ENCODE measurements at regions not wholly inside any gene's neighbourhood (a gene's known extent, or its start where the extent isn't known, plus 50 kb on each side); places are given as distances from the start of the nearest gene placed in this dataset.

DNA sequence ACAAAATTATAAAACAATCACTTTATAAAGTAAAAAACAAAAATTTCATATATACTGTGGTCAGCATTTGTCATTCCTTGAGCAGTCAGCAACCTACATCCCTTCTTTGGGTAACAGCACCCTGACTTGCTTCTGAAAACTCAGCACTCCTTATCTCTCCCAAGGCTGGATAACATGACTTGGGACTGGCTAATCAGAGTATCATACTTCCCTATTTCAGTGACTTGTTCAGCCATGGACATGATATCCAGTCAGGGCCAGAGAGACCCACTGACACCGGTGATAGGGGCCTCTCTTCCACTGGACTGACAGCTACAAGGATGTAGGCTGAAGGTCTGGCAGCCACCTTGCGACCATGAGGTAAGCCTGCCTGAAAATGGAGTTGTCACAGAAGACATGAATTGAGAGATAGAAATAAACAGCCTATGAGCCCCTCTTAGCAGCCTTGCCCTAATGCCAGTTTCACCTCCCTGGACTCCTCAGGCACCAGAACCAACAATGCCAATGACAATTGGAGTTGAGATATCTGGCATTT is 84.4 kb upstream of the NEBL start:
- Histone ChIP-seq H2AK5ac (ENCODE audit: low read depth, low read length) (no peak overlapping the region), H2BK15ac (ENCODE audit: low read length) (no peak overlapping the region), H3K4me2 (ENCODE audit: insufficient read depth in 1 of 2, low read depth in 2 of 2, low read length in 2 of 2) (no peak overlapping the region), H3K27me3 (replicated peaks in 1 of 4; ENCODE audit: control insufficient read depth in 3 of 4, extremely low read depth in 1 of 4, insufficient read depth in 3 of 4, low read length in 3 of 4) (no peaks in the 10 kb centered on the region), H4K8ac (ENCODE audit: extremely low read depth, insufficient read depth, low read length) (no peak overlapping the region), H2BK20ac (ENCODE audit: low read length) (no peak overlapping the region), H3K9me3 (ENCODE audit: insufficient read depth in 2 of 2, low read depth in 1 of 2, low read length in 1 of 2) (no peaks in the 10 kb centered on the region), H2BK5ac (ENCODE audit: low read depth, low read length) (no peak overlapping the region), H3K36me3 (ENCODE audit: control insufficient read depth in 2 of 4, insufficient read depth in 4 of 4, low read length in 3 of 4) (no peaks in the 10 kb centered on the region), H3K14ac (ENCODE audit: insufficient read length) (no peak overlapping the region), H3K79me2 (ENCODE audit: control insufficient read depth in 1 of 2, insufficient read depth in 2 of 2, low read length in 2 of 2) (no peaks in the 10 kb centered on the region), H3K4me1 (replicated peaks in 1 of 4; ENCODE audit: control insufficient read depth in 3 of 4, insufficient read depth in 4 of 4, low read length in 3 of 4) (peaks cover 0 to 6% (median 2%) of the 10 kb centered on the region in 4 experiments; a peak in 3 of 7 replicates), H3K56ac (replicated peaks; ENCODE audit: insufficient read length, low read depth, low read length) (no peak overlapping the region), H4K20me1 (replicated peaks in 1 of 2; ENCODE audit: control insufficient read depth in 1 of 2, insufficient read depth in 2 of 2, low read length in 2 of 2) (no peaks in the 10 kb centered on the region), H3K79me1 (ENCODE audit: low read depth, low read length) (no peaks in the 10 kb centered on the region), H4K91ac (replicated peaks; ENCODE audit: insufficient read length, low read length) (no peak overlapping the region), H3K23ac (ENCODE audit: insufficient read length) (no peak overlapping the region), H3K4ac (replicated peaks; ENCODE audit: insufficient read length, low read depth, low read length) (no peak overlapping the region), H3K4me3 (ENCODE audit: extremely low read depth in 1 of 4, insufficient read depth in 2 of 4, low read depth in 3 of 4, low read length in 4 of 4) (no peak overlapping the region), H4K5ac (ENCODE audit: insufficient read length, low read depth, low read length) (no peak overlapping the region), H3K27ac (ENCODE audit: low read depth, low read length) (no peak overlapping the region), H3K9ac (replicated peaks in 1 of 4; ENCODE audit: extremely low read depth in 1 of 4, low read depth in 3 of 4, low read length in 3 of 4) (no peak overlapping the region), H2AFZ (ENCODE audit: low read length) (no peak overlapping the region), H2BK120ac (replicated peaks; ENCODE audit: low read depth, low read length) (no peak overlapping the region), H2BK12ac (ENCODE audit: low read depth, low read length) (no peak overlapping the region), H3K23me2 (ENCODE audit: low read depth, low read length) (no peaks in the 10 kb centered on the region), H3K18ac (ENCODE audit: extremely low read depth, low read length) (no peak overlapping the region)
- ChIA-PET CTCF (ENCODE audit: partially characterized antibody) (no interaction called here), POLR2A (ENCODE audit: partially characterized antibody) (no interaction called here)
- DNase-seq (ENCODE audit: low read depth in 1 of 2, low spot score in 2 of 2) (no peak), FAIRE-seq (no peak)
- WGBS, 2 experiments (ENCODE audit: extremely low coverage in 1 of 2, insufficient coverage in 1 of 2, insufficient read length in 1 of 2, insufficient replicate concordance in 2 of 2, low coverage in 1 of 2, low lambda C conversion rate in 2 of 2, missing lambda C conversion rate in 1 of 2): 100% methylated on average over 2 of the region's 2 CpGs; no CpG with 5 or more reads in 1 of the 2 experiments
- TF ChIP-seq, protein P1, sequence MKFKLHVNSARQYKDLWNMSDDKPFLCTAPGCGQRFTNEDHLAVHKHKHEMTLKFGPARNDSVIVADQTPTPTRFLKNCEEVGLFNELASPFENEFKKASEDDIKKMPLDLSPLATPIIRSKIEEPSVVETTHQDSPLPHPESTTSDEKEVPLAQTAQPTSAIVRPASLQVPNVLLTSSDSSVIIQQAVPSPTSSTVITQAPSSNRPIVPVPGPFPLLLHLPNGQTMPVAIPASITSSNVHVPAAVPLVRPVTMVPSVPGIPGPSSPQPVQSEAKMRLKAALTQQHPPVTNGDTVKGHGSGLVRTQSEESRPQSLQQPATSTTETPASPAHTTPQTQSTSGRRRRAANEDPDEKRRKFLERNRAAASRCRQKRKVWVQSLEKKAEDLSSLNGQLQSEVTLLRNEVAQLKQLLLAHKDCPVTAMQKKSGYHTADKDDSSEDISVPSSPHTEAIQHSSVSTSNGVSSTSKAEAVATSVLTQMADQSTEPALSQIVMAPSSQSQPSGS (IDR thresholded peaks at IDR 0.05; ENCODE audit: low read length): no peak
- TF ChIP-seq SAP30 (IDR thresholded peaks at IDR 0.05; ENCODE audit: insufficient read depth, insufficient replicate concordance, low read length) (no peak), TCF12 (IDR thresholded peaks at IDR 0.05; ENCODE audit: low read depth, low read length) (no peak), CBX5 (IDR thresholded peaks at IDR 0.05; ENCODE audit: low read depth, low read length) (no peak), NANOG (IDR thresholded peaks at IDR 0.05; ENCODE audit: insufficient read depth, low read depth, low read length, poor library complexity, severe bottlenecking) (no peak), TAF1 (IDR thresholded peaks at IDR 0.05; ENCODE audit: low read depth, low read length) (no peak), KDM5A (IDR thresholded peaks at IDR 0.05; ENCODE audit: low read length) (no peak), SIN3A (conservative IDR thresholded peaks at IDR 0.05 in 1 of 2, IDR thresholded peaks at IDR 0.05 in 1 of 2; ENCODE audit: low read depth in 1 of 2, low read length in 2 of 2) (no peak), SP1 (IDR thresholded peaks at IDR 0.05; ENCODE audit: low read depth, low read length) (no peak), CBX8 (IDR thresholded peaks at IDR 0.05; ENCODE audit: borderline replicate concordance, low read depth, low read length) (no peak)
- TF ChIP-seq, protein P2, sequence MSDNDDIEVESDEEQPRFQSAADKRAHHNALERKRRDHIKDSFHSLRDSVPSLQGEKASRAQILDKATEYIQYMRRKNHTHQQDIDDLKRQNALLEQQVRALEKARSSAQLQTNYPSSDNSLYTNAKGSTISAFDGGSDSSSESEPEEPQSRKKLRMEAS (IDR thresholded peaks at IDR 0.05): no peak
